ENCODE measurements at regions not wholly inside any gene's neighbourhood (a gene's known extent, or its start where the extent isn't known, plus 50 kb on each side); places are given as distances from the start of the nearest gene placed in this dataset.

- TF ChIP-seq REST (IDR thresholded peaks at IDR 0.05) (no peak), SP1 (IDR thresholded peaks at IDR 0.05) (no peak), ATF3 (IDR thresholded peaks at IDR 0.05) (no peak), RXRA (IDR thresholded peaks at IDR 0.05) (no peak), EGR1 (IDR thresholded peaks at IDR 0.05; ENCODE audit: low read depth in 2 of 2) (no peak), FOXA2 (IDR thresholded peaks at IDR 0.05) (no peak)
Measured at GRCh38 chr13:61756031-61756430, 340.4 kb upstream of the PCDH20 start (continued).

- H3K27me3 ChIP-seq (ENCODE audit: control insufficient read depth in 4 of 4, insufficient read depth in 4 of 4, low read length in 3 of 4) = no peaks in the 10 kb centered on the region
- H3K4me1 ChIP-seq (ENCODE audit: control insufficient read depth in 4 of 4, insufficient read depth in 4 of 4, low read length in 3 of 4) = no peaks in the 10 kb centered on the region
- DNase-seq (ENCODE audit: low spot score) = no peak
- no peak overlapping the region for H3K9ac ChIP-seq (ENCODE audit: low read depth in 1 of 2, low read length in 2 of 2)
- no peaks in the 10 kb centered on the region for H3K36me3 ChIP-seq (ENCODE audit: control insufficient read depth in 4 of 4, insufficient read depth in 3 of 4, low read depth in 1 of 4, low read length in 3 of 4)
- TF ChIP-seq NR2F2 (IDR thresholded peaks at IDR 0.05) (no peak), CTCF (IDR thresholded peaks at IDR 0.05; ENCODE audit: low read depth, low read length, missing input control) (no peak), SP1 (IDR thresholded peaks at IDR 0.05) (no peak), GABPA (IDR thresholded peaks at IDR 0.05 in 1 of 2, conservative IDR thresholded peaks at IDR 0.05 in 1 of 2) (no peak), MAX (IDR thresholded peaks at IDR 0.05) (no peak), ATF3 (IDR thresholded peaks at IDR 0.05) (no peak)
- H3K27ac ChIP-seq (ENCODE audit: low read depth in 1 of 2, low read length in 2 of 2) = no peak overlapping the region
- H3K4me3 ChIP-seq (ENCODE audit: low read depth in 1 of 3, low read length in 3 of 3) = no peak overlapping the region
- peaks cover 0 to 2% (median under 1%) of the 10 kb centered on the region in 4 donors for H3K9me3 ChIP-seq (ENCODE audit: control insufficient read depth in 4 of 4, low read length in 3 of 4)
Measured at GRCh38 chr13:61751039-61751438, 335.4 kb upstream of the PCDH20 start.

GRCh38 chr13:61738236-61738750, 322.6 kb upstream of the PCDH20 start:
- no peak overlapping the region for H3K27ac ChIP-seq (ENCODE audit: low read depth in 1 of 2, low read length in 2 of 2)
- 75% methylated on average over 2 of the region's 2 CpGs for WGBS
- H3K4me3 ChIP-seq (ENCODE audit: low read depth in 1 of 3, low read length in 3 of 3) = no peak overlapping the region

More at GRCh38 chr13:61738236-61738750, 322.6 kb upstream of the PCDH20 start:
- no peak for TF ChIP-seq GABPA (IDR thresholded peaks at IDR 0.05 in 1 of 2, conservative IDR thresholded peaks at IDR 0.05 in 1 of 2)
- no peak for TF ChIP-seq ATF3 (IDR thresholded peaks at IDR 0.05)
- no peak for TF ChIP-seq RAD21 (IDR thresholded peaks at IDR 0.05)
- no peak for TF ChIP-seq CTCF (IDR thresholded peaks at IDR 0.05; ENCODE audit: low read depth, low read length, missing input control)
- no peak for TF ChIP-seq HNF4G (IDR thresholded peaks at IDR 0.05)
- no peak for DNase-seq (ENCODE audit: low spot score)
- Histone ChIP-seq H3K36me3 (ENCODE audit: control insufficient read depth in 4 of 4, insufficient read depth in 3 of 4, low read depth in 1 of 4, low read length in 3 of 4) (no peaks in the 10 kb centered on the region), H3K4me1 (ENCODE audit: control insufficient read depth in 4 of 4, insufficient read depth in 4 of 4, low read length in 3 of 4) (no peaks in the 10 kb centered on the region), H3K9me3 (ENCODE audit: control insufficient read depth in 4 of 4, low read length in 3 of 4) (no peaks in the 10 kb centered on the region), H3K9ac (ENCODE audit: low read depth in 1 of 2, low read length in 2 of 2) (no peak overlapping the region), H3K27me3 (ENCODE audit: control insufficient read depth in 4 of 4, insufficient read depth in 4 of 4, low read length in 3 of 4) (no peaks in the 10 kb centered on the region)

All from liver (tissue), 8 donors.